T-helper 1 cell (primary cell): ENCODE measurements at regions not wholly inside any gene's neighbourhood (a gene's known extent, or its start where the extent isn't known, plus 50 kb on each side); places are given as distances from the start of the nearest gene placed in this dataset.
"Not testable (repeated sequence)": the region's sequence is repeated elsewhere in the genome, so short reads cannot be mapped to it uniquely, and the experiment has no call there.

ENCODE experiments used
- DNase-seq, 5 donors: peaks; one replicate each; pipeline ENCODE4 v3.0.0-alpha.2; 2012 to 2020

- DNase-seq = no peak
These were observed 53.4 kb downstream of the HES1 start for GRCh38 chr3:194189243-194189791.

GRCh38 chr3:194191850-194192249 lies 55.9 kb downstream of the HES1 start:
- not testable (repeated sequence) for DNase-seq

- DNase-seq = no peak
These were observed 58.3 kb downstream of the HES1 start for GRCh38 chr3:194194051-194194756.

- DNase-seq = no peak
These were observed 58.8 kb downstream of the HES1 start for GRCh38 chr3:194194757-194195085.

- DNase-seq = no peak
These were observed 59.7 kb downstream of the HES1 start for GRCh38 chr3:194195611-194196010.

GRCh38 chr3:194196876-194197275 lies 60.9 kb downstream of the HES1 start:
- DNase-seq = no peak

GRCh38 chr3:194197396-194197960 lies 61.5 kb downstream of the HES1 start:
- DNase-seq = no peak

GRCh38 chr3:194197981-194198695 lies 62.2 kb downstream of the HES1 start:
- no peak for DNase-seq

- no peak for DNase-seq
These were observed 63.0 kb downstream of the HES1 start for GRCh38 chr3:194198938-194199337.

- no peak for DNase-seq
These were observed 64.6 kb downstream of the HES1 start for GRCh38 chr3:194200422-194201081.

- DNase-seq = peak in 1 of 5 donors; percentile 10
These were observed 66.2 kb downstream of the HES1 start for GRCh38 chr3:194201953-194202666.

GRCh38 chr3:194203482-194204041 lies 67.6 kb downstream of the HES1 start:
- DNase-seq = peak in 1 of 5 donors; percentile 58

GRCh38 chr3:194204042-194204987 lies 68.4 kb downstream of the HES1 start:
- DNase-seq = peak in 1 of 5 donors; percentile 27

- peak in 1 of 5 donors; percentile 18 for DNase-seq
These were observed 69.8 kb downstream of the HES1 start for GRCh38 chr3:194205675-194206133.

- DNase-seq = no peak
These were observed 70.4 kb downstream of the HES1 start for GRCh38 chr3:194206320-194206719.

- DNase-seq = no peak
These were observed 72.8 kb downstream of the HES1 start for GRCh38 chr3:194208709-194209108.

GRCh38 chr3:194212161-194212844 lies 76.4 kb downstream of the HES1 start:
- no peak for DNase-seq

GRCh38 chr3:194212845-194213331 lies 76.9 kb downstream of the HES1 start:
- no peak for DNase-seq

- no peak for DNase-seq
These were observed 79.4 kb downstream of the HES1 start for GRCh38 chr3:194215392-194215791.
